Fibroblast of the conjunctiva (primary cell): ENCODE measurements at regions not wholly inside any gene's neighbourhood (a gene's known extent, or its start where the extent isn't known, plus 50 kb on each side); places are given as distances from the start of the nearest gene placed in this dataset.
"Not testable (repeated sequence)": the region's sequence is repeated elsewhere in the genome, so short reads cannot be mapped to it uniquely, and the experiment has no call there.

Experiments
- DNase-seq: peaks from one replicate; pipeline ENCODE4 v3.0.0-alpha.2; 2010; ENCODE audit warnings: low read depth

DNA sequence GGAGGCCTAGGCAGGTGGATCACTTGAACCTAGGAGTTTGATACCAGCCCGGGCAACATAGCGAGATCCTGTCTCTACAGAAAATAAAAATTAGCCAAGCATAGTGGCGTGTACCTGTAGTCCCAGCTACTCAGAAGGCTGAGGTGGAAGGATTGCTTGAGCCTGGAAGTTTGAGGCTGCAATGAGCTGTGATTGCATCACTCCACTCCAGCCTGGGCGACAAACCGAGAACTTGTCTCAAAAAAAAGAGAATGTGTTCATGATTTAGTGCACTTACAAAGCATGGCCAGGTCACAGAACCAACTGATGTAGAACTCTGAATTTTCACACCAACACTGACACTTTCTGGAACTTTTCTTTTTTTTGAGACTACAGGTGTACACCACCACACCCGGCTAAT, 182.7 kb downstream of the ZFP64 start:
- DNase-seq, result no peak

DNA sequence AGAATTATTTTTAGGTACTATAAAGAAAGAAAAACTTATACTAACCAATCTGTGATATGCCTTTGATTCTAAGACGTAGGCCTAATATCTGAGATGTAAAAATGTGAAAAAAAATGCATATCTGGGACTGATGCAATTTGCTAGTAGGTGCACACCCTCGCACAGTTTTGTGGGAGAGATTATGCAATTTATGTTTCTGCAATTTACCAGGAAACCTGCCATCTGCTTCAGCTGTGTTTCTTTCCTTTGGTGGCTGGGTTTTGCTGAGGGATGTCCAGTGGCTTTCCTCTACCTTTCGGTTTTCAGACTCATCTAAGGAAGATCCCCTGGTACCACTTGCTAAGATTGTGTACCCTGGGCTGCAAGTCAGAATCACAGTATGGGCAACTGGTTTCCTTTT, 186.9 kb downstream of the ZFP64 start:
- DNase-seq, result peak; percentile 61

DNA sequence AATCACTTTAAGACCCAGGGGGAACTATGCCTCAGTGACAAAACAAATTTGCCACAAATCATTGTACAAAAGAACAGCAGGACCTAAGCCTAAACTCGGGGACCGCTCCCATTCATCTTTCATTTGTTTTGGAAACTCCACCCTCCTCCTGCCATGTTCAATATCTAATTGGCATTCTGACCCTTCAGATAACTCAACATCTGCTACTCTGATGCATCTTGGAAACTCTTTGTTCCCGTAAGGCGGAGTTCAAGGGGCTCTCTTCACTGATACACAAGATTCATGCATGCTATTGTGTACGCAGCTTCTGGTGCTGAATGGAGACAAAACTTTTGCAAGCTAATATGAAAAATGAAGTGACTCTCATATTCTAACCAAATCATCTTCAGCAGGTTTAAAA, 187.6 kb downstream of the ZFP64 start:
- no peak for DNase-seq

- no peak for DNase-seq
These were observed 188.2 kb downstream of the ZFP64 start for GRCh38 chr20:52003415-52003814.

DNA sequence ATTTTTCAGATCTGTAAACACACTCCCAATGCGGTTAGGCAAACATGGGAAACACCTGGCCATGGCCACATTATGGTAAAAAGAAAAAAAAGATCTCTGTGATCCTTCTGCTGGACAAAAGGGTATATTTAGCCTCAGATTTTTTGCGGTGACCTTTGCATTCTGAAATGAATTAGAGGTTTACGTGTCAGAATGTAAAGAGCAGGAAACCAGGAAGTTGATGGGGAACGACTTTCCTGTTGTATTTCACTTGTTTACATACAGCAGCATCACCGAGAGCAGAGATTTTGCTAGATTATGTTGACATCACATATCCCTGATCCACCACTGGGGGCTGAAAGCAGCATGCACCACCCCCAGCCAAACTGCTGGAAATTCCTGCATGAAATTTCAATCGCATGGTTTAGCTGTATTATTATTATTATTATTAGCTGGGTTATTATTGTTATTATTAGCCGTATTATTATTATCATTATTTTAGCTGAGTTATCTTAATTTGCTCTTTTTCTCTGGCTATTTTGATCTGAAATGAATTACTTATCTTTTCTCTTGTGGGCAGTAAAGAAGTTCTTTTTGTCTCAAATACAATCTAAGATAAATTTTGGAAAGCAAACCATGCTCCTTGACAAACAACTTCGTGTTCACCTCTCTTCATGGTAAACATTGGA, 189.4 kb downstream of the ZFP64 start:
- DNase-seq, result no peak

DNA sequence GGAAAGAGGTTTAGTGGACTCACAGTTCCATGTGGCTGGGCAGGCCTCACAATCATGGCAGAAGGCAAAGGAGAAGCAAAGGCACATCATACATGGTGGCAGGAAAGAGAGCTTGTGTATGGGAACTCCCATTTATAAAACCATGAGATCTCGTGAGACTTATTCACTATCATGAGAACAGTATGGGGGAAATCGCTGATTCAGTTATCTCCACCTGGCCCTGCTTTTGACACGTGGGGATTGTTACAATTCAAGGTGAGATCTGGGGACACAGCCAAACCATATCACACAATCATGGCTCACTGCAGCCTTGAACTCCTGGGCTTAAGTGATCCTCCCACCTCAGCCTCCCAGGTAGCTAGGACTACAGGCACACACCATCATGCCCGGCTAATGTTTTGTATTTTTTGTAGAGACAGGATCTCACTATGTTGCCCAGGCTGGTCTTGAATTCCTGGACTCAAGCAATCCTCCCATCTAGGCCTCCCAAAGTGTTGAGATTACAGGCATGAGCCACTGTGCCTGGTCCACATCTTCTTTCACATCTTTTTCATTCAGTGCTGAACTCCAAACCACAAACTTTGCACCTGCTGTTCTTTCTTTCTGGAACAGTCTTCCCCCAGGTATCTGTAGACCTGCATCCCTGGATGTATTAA, 194.2 kb downstream of the ZFP64 start:
- not testable (repeated sequence) for DNase-seq

DNA sequence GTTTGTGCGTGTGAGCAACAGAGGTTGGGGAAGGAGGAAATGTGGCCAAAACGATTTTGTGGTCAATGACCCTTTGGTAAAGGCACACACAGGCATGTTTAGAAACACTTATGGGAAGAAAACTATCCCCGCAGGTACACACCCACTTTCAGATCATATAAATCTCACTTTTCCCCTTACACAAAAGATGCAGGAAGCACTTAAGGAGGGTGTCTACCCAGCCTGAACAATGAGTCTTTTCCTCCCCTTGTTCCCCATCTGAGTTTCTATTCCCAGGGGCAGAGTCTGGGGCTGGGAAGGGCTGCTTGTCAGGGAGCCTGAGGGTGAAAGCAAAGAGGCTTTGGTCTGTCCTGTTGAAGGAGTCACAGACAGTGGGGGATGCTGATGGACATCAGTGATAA, 193.2 kb upstream of the SALL4 start:
- no peak for DNase-seq

DNA sequence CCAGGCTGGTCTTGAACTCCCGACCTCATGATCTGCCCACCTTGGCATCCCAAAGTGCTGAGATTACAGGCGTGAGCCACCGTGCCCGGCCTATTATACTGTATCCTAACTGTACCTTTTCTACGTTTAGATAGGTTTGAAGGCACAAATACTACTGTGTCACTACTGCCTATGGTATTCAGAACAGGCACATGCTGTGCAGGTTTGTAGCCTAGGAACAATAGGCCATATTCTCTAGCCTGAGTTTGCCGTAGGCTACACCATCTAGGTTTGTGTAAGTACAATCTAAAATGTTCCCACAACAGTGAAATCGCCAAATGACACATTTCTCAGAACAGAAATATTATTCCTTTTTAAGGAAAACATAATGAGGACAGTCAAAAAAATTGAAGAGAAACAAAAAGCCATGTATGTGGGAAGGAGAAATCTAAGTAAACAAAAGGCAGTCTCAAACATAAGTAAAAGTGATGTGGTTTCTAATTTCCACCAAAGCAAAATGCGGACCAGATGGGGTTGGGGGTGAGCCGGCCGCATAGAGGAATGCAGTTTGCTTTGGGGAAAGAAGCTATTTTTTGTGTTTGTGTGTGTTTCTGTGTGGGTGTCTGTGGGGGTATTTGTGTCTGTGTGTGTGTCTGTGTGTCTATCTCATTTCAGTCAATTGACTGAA, 192.6 kb upstream of the SALL4 start:
- DNase-seq, result no peak

DNA sequence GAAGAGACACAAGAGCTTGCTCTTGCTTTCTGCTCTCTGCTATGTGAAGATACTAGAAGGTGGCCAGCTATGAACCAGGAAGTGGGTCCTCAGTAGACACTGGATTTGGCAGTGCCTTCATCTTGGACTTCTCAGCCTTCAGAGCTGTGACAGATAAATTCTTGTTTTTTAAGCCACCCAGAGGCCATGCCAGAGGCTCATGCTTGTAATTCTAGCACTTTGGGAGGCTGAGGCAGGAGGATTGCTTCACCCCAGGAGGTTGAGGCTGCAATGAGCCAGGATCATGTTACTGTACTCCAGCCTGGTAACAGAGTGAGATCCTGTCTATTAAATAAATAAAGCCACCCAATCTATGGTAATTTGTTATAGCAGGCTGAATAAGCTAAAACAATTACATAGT, 185.5 kb upstream of the SALL4 start:
- DNase-seq, result no peak

DNA sequence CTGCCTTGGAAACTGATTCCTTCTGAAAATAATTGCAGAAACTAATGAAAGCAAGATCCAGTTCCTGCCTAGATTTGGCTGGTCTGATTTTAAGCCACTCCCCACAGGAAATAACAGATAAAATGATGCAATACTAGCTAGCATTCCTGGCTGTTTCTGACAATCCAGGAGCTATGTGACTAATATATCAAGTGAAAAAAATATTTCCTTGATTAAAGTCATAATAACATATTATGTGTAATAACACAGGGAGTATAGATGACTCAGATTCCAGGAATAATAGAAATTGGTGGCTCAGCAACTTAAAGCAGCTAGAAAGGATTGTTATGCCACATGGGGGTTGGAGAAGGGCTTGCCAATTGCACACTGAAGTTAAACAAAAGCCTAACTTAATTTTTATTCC, 182.7 kb upstream of the SALL4 start:
- peak; percentile 95 for DNase-seq

DNA sequence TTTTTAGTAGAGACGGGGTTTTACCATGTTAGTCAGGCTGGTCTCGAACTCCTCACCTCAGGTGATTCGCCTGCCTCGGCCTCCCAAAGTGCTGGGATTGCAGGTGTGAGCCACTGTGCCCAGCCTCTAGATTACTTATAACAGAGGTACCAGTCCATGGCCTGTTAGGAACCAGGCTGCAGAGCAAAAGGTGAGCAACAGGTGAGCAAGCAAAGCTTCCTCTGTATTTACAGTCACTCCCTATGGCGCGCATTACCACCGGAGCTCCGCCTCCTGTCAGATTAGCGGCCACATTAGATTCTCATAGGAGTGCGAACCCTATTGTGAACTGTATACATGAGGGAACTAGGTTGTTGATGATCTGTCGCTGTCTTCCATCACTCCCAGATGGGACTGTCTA, 178.0 kb upstream of the SALL4 start:
- no peak for DNase-seq

DNA sequence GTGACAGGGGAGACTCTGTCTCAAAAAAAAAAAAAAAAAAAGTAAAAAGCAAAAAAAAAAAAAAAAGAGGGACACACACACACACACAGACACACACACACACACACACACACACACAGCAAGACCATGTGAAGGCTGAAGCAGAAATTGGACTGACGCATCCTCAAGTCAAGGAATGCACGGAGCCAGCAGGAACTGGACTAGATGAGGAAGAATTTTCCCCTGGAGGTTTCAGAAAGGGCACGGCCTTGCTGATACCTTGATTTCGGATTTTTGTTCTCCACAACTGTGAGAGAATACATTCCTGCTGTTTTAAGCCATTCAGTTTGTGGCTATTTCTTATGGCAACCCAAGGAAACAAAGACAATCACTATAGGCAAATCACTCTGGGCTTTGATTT, 176.9 kb upstream of the SALL4 start:
- no peak for DNase-seq

- no peak for DNase-seq
These were observed 175.8 kb upstream of the SALL4 start for GRCh38 chr20:51978070-51978501.

DNA sequence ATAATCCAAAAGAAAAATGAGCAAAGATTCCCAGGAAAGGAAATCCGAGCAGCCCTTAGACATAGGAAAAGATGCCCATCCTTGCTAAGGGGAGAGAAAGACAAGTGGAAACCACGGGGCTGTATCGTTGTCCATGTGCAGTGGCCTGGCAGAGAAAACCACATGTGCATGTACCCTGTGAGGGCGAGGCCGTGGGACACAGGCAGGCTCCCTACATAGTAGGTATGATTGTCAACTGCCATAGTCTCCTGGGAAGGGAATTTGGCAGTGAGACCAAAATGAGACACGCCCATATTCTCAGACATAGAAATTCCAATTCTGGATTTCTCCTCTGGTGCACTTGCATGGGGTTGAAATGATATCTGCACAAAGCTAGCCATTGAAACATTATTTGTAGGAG, 169.7 kb upstream of the SALL4 start:
- DNase-seq, result no peak

DNA sequence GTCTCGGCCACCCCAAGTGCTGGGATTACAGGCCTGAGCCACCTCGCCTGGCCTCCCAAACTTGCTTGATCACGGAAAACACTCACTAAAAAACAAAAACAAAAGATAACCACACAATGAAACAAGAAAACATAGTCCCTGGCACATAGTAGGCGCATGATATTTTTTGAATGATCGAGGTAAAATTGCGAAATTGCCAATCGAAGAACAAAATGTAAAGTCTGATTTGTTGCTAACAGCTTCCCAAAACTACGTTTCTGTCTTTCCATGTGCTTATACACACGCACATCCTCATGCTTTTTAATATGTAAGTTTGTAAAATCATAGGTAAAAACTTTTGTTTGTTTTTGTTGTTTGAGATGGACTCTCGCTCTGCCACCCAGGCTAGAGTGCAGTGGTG, 168.5 kb upstream of the SALL4 start:
- no peak for DNase-seq

DNA sequence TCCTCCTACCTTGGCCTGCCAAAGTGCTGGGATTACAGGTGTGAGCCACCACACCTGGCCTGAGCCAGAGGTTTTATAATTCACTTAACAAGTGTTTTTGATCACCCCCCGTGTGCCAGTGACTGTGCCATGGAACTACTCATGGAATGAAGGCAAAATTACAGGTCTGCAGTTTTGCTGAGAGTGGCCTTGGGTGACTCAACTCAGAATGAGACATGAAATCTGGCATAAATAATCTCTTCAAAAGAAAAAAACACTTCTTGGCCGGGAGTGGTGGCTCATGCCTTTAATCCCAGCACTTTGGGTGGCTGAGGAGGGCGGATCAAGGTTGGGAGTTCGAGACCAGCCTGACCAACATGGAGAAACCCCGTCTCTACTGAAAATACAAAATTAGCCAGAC, 166.9 kb upstream of the SALL4 start:
- no peak for DNase-seq

GRCh38 chr20:51968151-51968550, 165.8 kb upstream of the SALL4 start:
- DNase-seq, result no peak

DNA sequence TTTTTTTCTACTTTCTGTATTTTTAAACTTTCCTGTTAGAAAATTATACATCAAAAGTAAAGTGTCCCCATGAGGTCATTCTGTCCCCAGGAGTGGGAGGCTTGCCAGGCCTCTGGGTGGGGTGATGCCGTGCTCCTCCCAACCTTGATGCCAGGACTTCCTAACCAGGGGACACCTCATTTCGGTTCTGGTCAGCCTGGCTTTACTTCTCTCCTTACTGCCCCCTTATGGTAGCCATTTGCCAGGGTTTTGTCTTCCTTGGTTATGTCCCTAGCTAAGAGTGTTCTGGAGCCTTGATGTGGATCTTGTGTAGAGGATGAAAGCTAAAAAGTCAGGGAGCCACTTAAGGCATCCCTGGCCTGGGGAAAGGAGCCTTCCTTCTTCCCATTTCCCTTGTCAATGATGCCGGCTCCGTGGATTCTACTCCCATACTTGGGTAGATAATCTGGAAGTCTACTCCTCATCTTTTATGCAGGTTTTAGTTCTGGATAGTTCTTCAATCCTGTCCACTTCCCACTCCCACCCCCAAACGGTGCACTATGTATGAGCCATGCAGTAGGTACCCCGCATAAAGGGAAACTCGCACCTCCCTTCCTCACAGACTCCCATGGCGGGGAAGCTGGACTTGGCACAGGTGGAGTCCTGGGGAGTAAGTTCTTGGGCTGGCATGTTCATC, 164.1 kb upstream of the SALL4 start:
- DNase-seq, result peak; percentile 60

DNA sequence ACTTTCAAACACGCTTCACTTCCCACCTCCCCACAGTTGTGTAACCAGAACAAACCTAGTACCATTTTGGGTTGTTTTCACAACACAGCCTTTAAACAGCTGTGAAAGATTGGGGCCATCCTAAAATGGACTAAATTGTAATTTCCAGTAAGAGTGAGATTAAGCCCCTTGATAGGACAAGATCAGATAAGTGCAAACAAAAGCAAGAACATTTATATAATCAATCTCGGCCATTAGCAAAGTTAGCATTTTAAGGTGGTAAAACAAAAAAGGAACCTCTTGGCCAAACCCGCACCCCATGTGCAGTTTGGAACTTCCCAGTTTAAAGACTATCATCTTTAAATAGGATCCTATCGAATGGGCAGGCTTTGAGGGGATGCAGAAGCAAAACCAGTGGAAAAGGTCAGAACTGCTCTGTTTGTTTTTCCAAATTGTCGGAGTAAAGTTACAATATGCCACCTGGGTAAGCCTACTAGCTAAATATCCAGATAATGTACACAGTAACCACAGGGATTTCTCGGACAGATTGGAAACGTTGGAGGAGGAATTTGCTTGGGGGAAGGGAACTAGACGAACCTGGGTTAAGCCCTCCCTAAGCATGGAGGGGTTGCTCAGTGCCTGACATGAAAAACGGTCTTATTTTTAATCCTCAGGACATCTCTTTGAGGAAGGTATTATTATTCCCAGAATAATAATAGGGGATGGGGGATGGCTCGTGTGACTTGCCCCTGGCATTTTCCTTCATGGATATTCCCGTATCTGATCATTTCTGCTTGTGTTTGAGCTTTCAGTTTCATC, 159.8 kb upstream of the SALL4 start:
- DNase-seq, result no peak

DNA sequence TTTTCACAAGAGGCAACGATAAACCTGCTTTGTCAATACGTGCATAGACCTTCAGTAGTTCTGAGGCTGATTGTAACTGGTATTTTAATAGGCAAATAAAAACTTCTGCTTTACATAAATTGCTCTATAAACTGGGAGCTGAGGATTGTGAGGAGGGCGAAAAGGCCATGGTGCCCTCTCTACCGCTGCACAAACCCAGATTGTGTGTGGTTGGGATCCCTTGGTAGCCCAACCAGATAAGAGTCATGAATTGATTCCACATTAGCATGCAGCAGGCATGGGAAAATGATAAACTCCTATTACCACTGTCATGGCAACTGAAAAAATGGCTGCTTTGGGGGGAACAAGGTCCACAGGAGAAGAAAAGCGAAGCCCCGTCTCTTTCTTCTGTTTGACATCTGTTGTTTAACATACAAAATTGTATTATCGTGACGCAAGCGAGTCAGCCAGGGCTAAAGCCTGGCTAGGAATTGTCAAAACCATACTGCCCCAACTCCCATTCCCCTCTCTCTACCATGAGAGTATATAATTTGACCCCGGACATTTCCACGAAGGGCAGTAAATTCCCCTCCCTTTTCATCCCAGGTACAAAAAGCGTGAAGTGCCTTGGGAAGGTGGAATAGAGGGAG, 157.8 kb upstream of the SALL4 start:
- no peak for DNase-seq

DNA sequence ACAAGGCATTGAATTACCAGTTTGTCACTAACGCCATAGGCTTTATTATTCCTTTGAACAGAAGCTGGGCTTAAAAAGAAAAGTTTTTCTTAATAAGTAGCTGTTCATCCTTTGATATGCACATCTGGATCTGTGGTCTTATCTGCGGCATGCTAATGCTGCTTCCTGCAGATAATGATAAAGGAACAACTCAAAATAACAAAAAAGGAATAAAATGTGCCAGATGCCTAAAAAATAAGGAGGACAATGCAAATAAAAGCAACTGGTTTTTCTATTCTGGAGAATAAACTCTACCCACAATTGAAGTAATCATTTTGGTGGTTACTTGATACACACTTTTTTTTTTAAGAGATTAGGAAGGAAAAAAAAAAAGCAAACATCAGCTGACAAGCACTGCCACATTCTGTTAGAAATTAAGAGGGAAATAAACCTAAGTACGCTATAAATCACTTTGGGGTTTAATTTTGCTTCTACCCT, 156.8 kb upstream of the SALL4 start:
- no peak for DNase-seq
